ENCODE measurements at regions not wholly inside any gene's neighbourhood (a gene's known extent, or its start where the extent isn't known, plus 50 kb on each side); places are given as distances from the start of the nearest gene placed in this dataset.

- Histone ChIP-seq H4K20me1 (ENCODE audit: insufficient read depth) (no peaks in the 10 kb centered on the region), H3K9me3 (ENCODE audit: control insufficient read depth in 1 of 2, insufficient read depth in 1 of 2, low read depth in 1 of 2, low read length in 2 of 2) (no peaks in the 10 kb centered on the region), H3K27ac (ENCODE audit: low read depth, low read length) (no peak overlapping the region), H3K36me3 (ENCODE audit: control insufficient read depth in 1 of 2, insufficient read depth in 2 of 2, low read length in 2 of 2) (no peaks in the 10 kb centered on the region), H3K9me2 (ENCODE audit: insufficient read depth) (no peaks in the 10 kb centered on the region), H3K9ac (ENCODE audit: low read length) (no peak overlapping the region), H3K4me1 (ENCODE audit: control insufficient read depth in 1 of 2, insufficient read depth in 2 of 2, low read length in 2 of 2) (no peaks in the 10 kb centered on the region), H2AFZ (ENCODE audit: low read depth, low read length, poor library complexity, severe bottlenecking) (no peak overlapping the region), H3K4me3 (replicated peaks in 1 of 2; ENCODE audit: low read depth in 1 of 2, low read length in 2 of 2) (no peak overlapping the region), H3K4me2 (ENCODE audit: low read length) (no peak overlapping the region), H3K79me2 (ENCODE audit: insufficient read depth, low read length) (no peaks in the 10 kb centered on the region), H3K27me3 (ENCODE audit: insufficient read depth, low read length) (no peaks in the 10 kb centered on the region)
- intact Hi-C loops (cut with micrococcal nuclease): no loop called here
- BruUV-seq (replicated peaks): no TSS peak
- ChIA-PET RAD21 (ENCODE audit: low non-redundant PET in 1 of 2, low total read pairs in 2 of 2, uncharacterized antibody in 2 of 2, unreplicated experiment in 2 of 2) (no interaction called here), POLR2A (no interaction called here), CTCF (no interaction called here)
- DNase-seq (ENCODE audit: low read depth, low spot score) (no peak), ATAC-seq (no peak)
- TF ChIP-seq POLR2AphosphoS5 (IDR thresholded peaks at IDR 0.05; ENCODE audit: low read depth, low read length) (no peak), RAD21 (IDR thresholded peaks at IDR 0.05; ENCODE audit: low read depth) (no peak), SRF (IDR thresholded peaks at IDR 0.05; ENCODE audit: low read depth) (no peak), ATF3 (IDR thresholded peaks at IDR 0.05) (no peak)
These were observed 58.5 kb upstream of the HIF1A start for GRCh38 chr14:61636779-61637178.

DNA sequence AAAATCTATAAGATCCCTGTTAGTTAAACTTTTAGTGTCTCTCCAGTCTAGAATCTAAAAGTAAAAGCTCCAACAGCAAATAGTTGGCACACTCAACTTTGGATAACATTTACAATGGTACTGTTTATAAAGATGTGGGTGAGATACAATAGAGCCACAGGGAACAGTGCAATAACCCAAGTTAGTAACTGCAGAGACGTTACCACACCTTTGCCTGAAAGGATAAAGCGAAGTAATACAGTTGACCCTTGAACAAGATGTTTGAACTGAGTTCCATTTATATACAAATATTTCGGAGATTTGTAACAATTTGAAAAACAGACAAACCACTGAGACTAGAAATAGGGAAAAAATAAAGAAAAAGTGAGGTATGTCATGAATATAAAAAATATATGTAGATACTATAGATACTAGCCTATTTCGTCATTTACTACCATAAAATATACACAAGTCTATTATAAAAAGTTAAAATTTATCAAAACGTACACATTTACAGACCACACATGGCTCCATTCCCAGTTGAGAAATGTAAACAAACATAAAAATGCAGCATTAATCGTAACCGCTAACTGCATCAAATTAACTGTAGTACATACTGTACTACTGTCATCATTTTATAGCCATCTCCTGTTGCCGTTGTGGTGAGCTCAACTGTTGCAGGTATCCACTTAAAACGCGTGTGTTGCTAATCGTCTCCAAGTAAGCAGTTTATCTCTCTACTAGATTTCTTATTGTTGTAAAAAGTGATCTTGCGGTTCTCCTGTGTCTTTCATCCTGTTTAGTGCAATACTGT lies 56.5 kb upstream of the HIF1A start:
- H2AFZ ChIP-seq (ENCODE audit: low read depth, low read length, poor library complexity, severe bottlenecking): no peak overlapping the region
- BruUV-seq (replicated peaks): no TSS peak
- CTCF ChIA-PET: no interaction called here
- DNase-seq (ENCODE audit: low read depth, low spot score) (no peak), ATAC-seq (no peak)
- TF ChIP-seq, protein P1, sequence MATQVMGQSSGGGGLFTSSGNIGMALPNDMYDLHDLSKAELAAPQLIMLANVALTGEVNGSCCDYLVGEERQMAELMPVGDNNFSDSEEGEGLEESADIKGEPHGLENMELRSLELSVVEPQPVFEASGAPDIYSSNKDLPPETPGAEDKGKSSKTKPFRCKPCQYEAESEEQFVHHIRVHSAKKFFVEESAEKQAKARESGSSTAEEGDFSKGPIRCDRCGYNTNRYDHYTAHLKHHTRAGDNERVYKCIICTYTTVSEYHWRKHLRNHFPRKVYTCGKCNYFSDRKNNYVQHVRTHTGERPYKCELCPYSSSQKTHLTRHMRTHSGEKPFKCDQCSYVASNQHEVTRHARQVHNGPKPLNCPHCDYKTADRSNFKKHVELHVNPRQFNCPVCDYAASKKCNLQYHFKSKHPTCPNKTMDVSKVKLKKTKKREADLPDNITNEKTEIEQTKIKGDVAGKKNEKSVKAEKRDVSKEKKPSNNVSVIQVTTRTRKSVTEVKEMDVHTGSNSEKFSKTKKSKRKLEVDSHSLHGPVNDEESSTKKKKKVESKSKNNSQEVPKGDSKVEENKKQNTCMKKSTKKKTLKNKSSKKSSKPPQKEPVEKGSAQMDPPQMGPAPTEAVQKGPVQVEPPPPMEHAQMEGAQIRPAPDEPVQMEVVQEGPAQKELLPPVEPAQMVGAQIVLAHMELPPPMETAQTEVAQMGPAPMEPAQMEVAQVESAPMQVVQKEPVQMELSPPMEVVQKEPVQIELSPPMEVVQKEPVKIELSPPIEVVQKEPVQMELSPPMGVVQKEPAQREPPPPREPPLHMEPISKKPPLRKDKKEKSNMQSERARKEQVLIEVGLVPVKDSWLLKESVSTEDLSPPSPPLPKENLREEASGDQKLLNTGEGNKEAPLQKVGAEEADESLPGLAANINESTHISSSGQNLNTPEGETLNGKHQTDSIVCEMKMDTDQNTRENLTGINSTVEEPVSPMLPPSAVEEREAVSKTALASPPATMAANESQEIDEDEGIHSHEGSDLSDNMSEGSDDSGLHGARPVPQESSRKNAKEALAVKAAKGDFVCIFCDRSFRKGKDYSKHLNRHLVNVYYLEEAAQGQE (IDR thresholded peaks at IDR 0.05; ENCODE audit: low read depth): no peak
- no peak for TF ChIP-seq ZNF274 (IDR thresholded peaks at IDR 0.05; ENCODE audit: low read depth, low read length)
- no peak for TF ChIP-seq FOSL1 (IDR thresholded peaks at IDR 0.05; ENCODE audit: low read depth)
- TF ChIP-seq RAD21 (IDR thresholded peaks at IDR 0.05; ENCODE audit: low read depth): no peak
- TF ChIP-seq ZFX (IDR thresholded peaks at IDR 0.05): no peak
- H3K9me3 ChIP-seq (ENCODE audit: control insufficient read depth in 1 of 2, insufficient read depth in 1 of 2, low read depth in 1 of 2, low read length in 2 of 2): no peaks in the 10 kb centered on the region
- H3K4me3 ChIP-seq (replicated peaks in 1 of 2; ENCODE audit: low read depth in 1 of 2, low read length in 2 of 2): no peak overlapping the region
- RAD21 ChIA-PET (ENCODE audit: low non-redundant PET in 1 of 2, low total read pairs in 2 of 2, uncharacterized antibody in 2 of 2, unreplicated experiment in 2 of 2): no interaction called here
- H3K4me1 ChIP-seq (ENCODE audit: control insufficient read depth in 1 of 2, insufficient read depth in 2 of 2, low read length in 2 of 2): no peaks in the 10 kb centered on the region
- no peaks in the 10 kb centered on the region for H3K36me3 ChIP-seq (ENCODE audit: control insufficient read depth in 1 of 2, insufficient read depth in 2 of 2, low read length in 2 of 2)
- no peak overlapping the region for H3K9ac ChIP-seq (ENCODE audit: low read length)
- H4K20me1 ChIP-seq (ENCODE audit: insufficient read depth): no peaks in the 10 kb centered on the region
- no peaks in the 10 kb centered on the region for H3K9me2 ChIP-seq (ENCODE audit: insufficient read depth)
- POLR2A ChIA-PET: no interaction called here
- no peak overlapping the region for H3K4me2 ChIP-seq (ENCODE audit: low read length)
- intact Hi-C loops (cut with micrococcal nuclease): no loop called here
- no peak overlapping the region for H3K27ac ChIP-seq (ENCODE audit: low read depth, low read length)
- H3K79me2 ChIP-seq (ENCODE audit: insufficient read depth, low read length): no peaks in the 10 kb centered on the region
- no peaks in the 10 kb centered on the region for H3K27me3 ChIP-seq (ENCODE audit: insufficient read depth, low read length)
